HG02981 (cell line): ENCODE measurements at regions not wholly inside any gene's neighbourhood (a gene's known extent, or its start where the extent isn't known, plus 50 kb on each side); places are given as distances from the start of the nearest gene placed in this dataset.
"Not testable (repeated sequence)": the region's sequence is repeated elsewhere in the genome, so short reads cannot be mapped to it uniquely, and the experiment has no call there.

Experiments used
- ATAC-seq: cut with Tn5 transposase; IDR thresholded peaks from one replicate; pipeline ENCODE4 v1.9.1; 2021; ENCODE audit warnings: mild to moderate bottlenecking, moderate library complexity; ENCODE audit not compliant: unreplicated experiment

DNA sequence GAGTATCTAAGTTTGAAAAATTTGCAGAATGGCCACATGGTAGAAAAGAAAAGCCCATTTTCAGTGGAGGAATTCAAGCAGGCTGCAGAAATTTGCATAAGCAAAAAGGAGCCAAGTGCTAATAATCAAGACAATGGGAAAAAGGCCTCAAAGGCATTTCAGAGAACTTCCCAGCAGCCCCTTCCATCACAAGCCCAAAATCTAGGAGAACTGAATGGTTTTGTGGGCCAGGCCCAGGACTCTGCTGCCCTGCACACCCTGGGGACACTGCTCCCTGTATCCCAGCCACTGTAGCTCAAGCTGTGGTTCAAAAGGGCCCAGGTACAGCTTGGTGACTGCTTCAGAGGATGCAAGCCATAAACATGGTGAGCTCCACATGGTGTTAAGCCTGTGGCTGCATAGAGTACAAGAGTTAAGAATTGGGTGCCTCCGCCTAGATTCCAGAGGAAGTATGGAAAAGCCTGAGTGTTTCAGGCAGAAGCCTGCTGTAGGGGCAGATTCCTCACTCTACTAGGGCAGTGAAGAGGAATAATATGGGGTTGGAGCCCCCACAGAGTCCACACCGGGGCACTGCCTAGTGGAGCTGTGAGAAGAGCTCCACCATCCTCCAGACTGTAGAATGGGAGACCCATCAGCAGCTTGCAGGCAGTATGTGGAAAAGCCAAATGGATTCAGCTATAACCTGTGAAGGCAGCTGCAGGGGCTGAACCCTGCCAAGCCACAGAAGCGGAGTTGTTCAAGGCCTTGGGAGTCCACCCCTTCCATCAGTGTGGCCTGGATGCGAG lies 720.7 kb upstream of the CTNND2 start:
- ATAC-seq = no peak

GRCh38 chr5:12623408-12623807 lies 719.2 kb upstream of the CTNND2 start:
- ATAC-seq = no peak

DNA sequence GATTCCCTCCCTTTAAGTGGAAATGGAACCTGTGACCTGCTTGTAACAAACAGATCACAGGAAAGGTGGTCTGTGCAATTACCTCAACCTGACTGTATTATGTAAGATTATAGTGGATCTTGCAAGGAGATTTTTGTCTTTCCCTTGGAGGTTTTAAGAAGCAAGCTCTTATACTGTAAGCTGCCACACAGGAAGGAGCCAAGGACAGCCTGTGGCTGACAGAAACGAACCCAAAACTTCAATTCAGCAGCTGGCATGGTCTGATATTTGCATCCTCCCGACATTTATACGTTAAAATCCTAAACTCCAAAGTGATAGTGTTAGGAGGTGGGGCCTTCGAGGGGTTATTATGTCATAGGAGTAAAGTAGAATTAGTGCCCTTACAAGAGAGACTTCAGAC lies 711.8 kb upstream of the CTNND2 start:
- no peak for ATAC-seq

GRCh38 chr5:12615141-12615820 lies 711.0 kb upstream of the CTNND2 start:
- no peak for ATAC-seq

GRCh38 chr5:12614608-12615007 lies 710.4 kb upstream of the CTNND2 start:
- ATAC-seq = no peak

DNA sequence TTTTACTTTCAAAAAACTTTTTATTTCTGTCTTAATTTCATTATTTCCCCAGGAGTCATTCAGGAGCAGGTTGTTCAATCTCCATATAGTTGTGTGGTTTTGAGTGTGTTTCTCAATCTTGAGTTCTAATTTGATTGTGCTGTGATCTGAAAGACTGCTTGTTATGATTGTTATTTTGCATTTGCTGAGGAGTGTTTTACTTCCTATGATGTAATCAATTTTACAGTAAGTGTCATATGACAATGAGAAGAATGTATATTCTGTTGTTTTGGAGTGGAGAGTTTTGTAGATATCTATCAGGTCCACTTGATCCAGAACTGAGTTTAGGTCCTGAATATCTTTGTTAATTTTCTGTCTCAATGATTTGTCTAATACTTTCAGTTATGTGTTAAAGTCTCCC lies 706.9 kb upstream of the CTNND2 start:
- no peak for ATAC-seq

- not testable (repeated sequence) for ATAC-seq
These were observed 703.6 kb upstream of the CTNND2 start for GRCh38 chr5:12607817-12608216.

- ATAC-seq = no peak
These were observed 688.0 kb upstream of the CTNND2 start for GRCh38 chr5:12592228-12592627.

DNA sequence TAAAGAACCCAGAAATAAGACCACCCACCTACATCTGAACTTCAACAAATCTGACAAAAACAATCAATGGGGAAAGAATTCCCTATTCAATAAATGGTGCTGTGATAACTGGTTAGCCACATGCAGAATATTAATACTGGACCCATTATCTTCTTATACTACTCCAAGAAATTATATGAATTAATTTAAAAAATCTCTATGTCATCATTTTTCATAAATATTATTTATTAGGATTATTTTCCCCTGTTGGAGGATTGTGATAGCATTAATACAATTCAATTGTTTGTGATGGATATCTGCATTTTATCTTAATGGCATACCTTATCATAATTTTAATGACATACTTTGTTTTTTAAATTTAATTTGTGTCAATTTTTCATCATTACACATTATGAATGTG lies 682.2 kb upstream of the CTNND2 start:
- no peak for ATAC-seq

DNA sequence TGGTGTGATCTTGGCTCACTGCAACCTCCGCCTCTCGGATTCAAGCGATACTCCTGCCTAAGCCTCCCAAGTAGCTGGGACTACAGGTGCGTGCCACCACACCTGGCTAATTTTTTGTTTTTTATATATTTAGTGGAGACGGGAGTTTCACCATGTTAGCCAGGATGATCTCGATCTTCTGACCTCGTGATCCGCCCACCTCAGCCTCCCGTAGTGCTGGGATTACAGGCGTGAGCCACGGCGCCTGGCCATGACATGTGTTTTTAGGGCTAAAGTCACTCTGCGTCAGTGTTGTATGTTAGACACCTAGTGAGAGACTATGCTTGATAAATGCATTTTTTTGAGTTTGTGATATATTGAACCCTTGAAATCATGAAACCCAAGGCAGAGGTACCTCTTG lies 674.6 kb upstream of the CTNND2 start:
- ATAC-seq = not testable (repeated sequence)

GRCh38 chr5:12576953-12577352 lies 672.7 kb upstream of the CTNND2 start:
- not testable (repeated sequence) for ATAC-seq

DNA sequence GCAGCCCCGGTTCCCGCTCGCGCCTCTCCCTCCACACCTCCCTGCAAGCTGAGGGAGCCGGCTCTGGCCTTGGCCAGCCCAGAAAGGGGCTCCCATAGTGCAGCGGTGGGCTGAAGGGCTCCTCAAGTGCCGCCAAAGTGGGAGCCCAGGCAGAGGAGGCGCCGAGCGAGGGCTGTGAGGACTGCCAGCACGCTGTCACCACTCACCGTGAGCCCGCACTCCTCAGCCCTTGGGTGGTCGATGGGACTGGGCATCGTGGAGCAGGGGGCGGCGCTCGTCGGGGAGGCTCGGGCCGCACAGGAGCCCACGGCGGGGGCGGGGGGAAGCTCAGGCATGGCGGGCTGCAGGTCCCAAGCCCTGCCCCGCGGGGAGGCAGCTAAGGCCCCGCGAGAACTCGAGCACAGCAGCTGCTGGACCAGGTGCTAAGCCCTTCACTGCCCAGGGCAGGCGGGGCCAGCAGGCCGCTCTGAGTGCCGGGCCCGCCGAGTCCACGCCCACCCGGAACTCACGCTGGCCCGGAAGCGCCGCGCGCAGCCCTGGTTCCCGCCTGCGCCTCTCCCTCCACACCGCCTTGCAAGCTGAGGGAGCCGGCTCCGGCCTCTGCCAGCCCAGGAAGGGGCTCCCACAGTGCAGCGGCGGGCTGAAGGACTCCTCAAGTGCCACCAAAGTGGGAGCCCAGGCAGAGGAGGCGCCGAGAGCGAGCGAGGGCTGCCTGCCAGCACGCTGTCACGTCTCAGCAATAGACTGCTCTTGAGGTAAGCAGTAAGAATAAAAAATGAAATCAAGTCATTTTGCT lies 670.2 kb upstream of the CTNND2 start:
- ATAC-seq = not testable (repeated sequence)

GRCh38 chr5:12573916-12574297 lies 669.7 kb upstream of the CTNND2 start:
- ATAC-seq = not testable (repeated sequence)

DNA sequence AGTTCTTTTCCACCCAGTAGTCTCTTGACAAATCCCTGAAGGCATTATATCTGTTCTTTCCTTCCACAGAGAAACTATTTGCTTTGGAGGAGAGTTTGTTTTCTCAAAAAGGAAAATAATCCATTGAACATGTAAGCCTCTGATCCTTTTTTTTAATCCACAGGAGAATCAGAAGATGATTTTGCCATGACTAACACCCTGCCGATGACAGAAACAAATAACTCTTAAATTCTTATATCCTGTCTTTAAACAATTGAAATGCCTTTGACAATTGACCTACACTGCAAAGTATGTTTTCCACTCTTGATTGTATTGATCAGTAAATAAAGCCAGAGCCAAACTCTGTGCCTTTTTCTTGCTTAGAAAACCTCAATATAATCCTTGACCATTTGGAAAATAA lies 666.4 kb upstream of the CTNND2 start:
- no peak for ATAC-seq

DNA sequence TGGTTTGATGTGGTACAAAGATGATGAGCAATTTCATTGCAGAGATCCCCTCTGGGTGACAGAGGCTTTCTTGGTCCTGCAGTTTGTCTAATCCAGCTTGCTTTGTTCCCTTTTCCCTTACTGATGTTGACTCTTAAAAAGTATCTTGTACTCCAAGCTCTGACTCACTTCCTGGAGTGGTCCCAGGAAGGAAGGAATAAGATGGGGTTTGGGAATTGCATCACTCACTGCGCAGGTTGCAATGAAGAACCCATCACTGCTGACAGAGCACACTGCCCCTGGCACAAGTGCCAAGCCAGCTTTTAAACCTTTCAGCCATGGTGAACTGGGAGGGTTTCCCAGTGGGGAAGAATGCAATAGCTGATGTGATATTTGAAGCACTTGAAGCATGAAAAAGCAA lies 662.2 kb upstream of the CTNND2 start:
- no peak for ATAC-seq

GRCh38 chr5:12557012-12557411 lies 652.8 kb upstream of the CTNND2 start:
- no peak for ATAC-seq

- no peak for ATAC-seq
These were observed 621.9 kb upstream of the CTNND2 start for GRCh38 chr5:12526113-12526512.

DNA sequence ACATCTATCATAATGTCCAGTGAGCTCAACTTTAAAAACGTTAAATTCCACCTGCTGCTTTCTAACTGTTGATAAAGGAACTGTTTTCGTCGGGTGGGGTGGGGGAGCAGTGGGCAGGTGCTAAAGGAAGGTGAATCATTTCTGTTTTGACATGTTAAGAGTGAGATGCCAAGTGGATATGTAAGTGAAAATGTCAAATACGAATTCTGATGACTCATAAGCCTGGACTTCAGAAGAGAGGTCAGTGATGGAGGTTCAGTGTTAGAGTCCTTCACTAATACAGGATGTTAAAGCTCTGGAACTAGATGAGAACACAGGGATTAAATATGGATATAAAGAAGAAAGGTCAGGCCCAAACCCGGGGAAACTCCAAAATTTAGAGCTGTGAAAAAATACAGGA lies 617.9 kb upstream of the CTNND2 start:
- no peak for ATAC-seq

DNA sequence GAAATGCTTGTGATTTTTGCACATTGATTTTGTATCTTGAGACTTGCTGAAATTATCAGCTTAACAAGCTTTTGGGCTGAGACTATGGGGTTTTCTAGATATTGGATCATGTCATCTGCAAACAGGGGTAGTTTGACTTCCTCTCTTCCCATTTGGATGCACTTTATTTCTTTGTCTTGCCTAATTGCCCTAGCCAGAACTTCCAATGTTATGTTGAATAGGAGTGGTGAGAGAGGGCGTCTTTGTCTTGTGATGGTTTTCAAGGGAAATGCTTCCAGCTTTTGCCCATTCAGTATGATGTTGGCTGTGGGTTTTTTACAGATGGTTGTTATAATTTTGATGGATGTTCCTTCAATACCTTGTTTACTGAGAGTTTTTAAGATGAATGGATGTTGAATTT lies 600.7 kb upstream of the CTNND2 start:
- ATAC-seq = not testable (repeated sequence)

GRCh38 chr5:12488161-12488560 lies 583.9 kb upstream of the CTNND2 start:
- no peak for ATAC-seq

- ATAC-seq = no peak
These were observed 576.2 kb upstream of the CTNND2 start for GRCh38 chr5:12480487-12480886.

DNA sequence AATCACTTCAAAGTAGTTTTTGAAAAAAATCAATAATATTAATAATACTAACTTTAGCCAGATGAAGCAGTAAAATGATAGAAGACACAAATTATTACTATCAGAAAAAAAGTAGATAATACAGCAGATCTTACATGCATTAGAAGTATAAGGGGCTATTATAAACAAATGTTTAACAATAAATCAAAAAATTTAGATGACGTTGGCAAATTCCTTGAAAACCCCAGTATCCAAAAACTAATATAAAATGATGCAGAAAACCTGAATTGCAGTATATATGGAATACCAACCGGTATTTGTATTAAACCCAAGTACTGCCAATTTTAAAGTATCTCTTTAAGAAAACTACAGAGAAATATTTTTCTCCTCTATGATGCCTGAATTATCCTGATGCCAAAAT lies 573.3 kb upstream of the CTNND2 start:
- ATAC-seq = no peak
